Erythroblast (primary cell): ENCODE measurements at regions not wholly inside any gene's neighbourhood (a gene's known extent, or its start where the extent isn't known, plus 50 kb on each side); places are given as distances from the start of the nearest gene placed in this dataset.

Source experiments
- GATA1 ChIP-seq: IDR thresholded peaks from 2 replicates; pipeline ENCODE4 v1.6.1; 2011; ENCODE audit warnings: low read depth, mild to moderate bottlenecking, control low read depth, low read length, moderate library complexity
- POLR2A ChIP-seq: IDR thresholded peaks from 2 replicates; pipeline ENCODE4 v1.6.1; 2011; ENCODE audit warnings: mild to moderate bottlenecking, low read length

DNA sequence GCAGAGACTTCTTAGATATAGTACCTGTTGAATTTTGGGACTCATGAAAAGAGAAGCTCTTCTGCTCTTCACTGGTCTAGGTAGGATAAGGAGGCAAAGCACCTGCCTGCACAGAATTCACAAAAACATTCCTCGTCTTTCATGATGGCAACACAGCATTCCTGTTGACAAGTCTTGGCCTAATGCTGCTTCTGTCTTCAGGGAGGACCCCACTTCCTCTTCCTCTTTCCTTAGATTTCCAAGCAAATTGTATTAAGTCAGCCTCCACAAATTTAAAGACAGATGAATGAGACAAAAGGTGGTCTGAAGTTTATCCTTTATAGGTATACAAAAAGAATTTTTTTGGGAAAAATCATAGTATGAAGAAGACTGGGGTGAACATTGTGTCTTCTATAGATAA, 64.9 kb downstream of the DNAJB9 start:
- TF ChIP-seq POLR2A (no peak), GATA1 (no peak)
